ENCODE measurements at regions not wholly inside any gene's neighbourhood (a gene's known extent, or its start where the extent isn't known, plus 50 kb on each side); places are given as distances from the start of the nearest gene placed in this dataset.
"Not testable (repeated sequence)": the region's sequence is repeated elsewhere in the genome, so short reads cannot be mapped to it uniquely, and the experiment has no call there.

GRCh38 chr15:38756441-38756840 lies 191.8 kb upstream of the RASGRP1 start:
- Histone ChIP-seq H3K4me1 (ENCODE audit: control insufficient read depth, insufficient read depth, low read length, poor library complexity, severe bottlenecking) (no peaks in the 10 kb centered on the region), H3K36me3 (ENCODE audit: control insufficient read depth, insufficient read depth, low read length) (no peaks in the 10 kb centered on the region), H3K4me3 (ENCODE audit: insufficient read depth, low read depth, low read length, poor library complexity, severe bottlenecking) (no peak overlapping the region), H3K27ac (ENCODE audit: insufficient read depth, low read length, poor library complexity, severe bottlenecking) (no peak overlapping the region), H3K9me3 (ENCODE audit: control insufficient read depth, low read length) (no peaks in the 10 kb centered on the region), H3K27me3 (replicated peaks; ENCODE audit: control insufficient read depth, insufficient read depth, low read length, poor library complexity, severe bottlenecking) (no peaks in the 10 kb centered on the region)
- no peak for DNase-seq

GRCh38 chr15:38758043-38758442 lies 193.4 kb upstream of the RASGRP1 start:
- Histone ChIP-seq H3K27me3 (replicated peaks; ENCODE audit: control insufficient read depth, insufficient read depth, low read length, poor library complexity, severe bottlenecking) (no peaks in the 10 kb centered on the region), H3K9me3 (ENCODE audit: control insufficient read depth, low read length) (no peaks in the 10 kb centered on the region), H3K4me1 (ENCODE audit: control insufficient read depth, insufficient read depth, low read length, poor library complexity, severe bottlenecking) (no peaks in the 10 kb centered on the region), H3K36me3 (ENCODE audit: control insufficient read depth, insufficient read depth, low read length) (no peaks in the 10 kb centered on the region), H3K4me3 (ENCODE audit: insufficient read depth, low read depth, low read length, poor library complexity, severe bottlenecking) (no peak overlapping the region), H3K27ac (ENCODE audit: insufficient read depth, low read length, poor library complexity, severe bottlenecking) (no peak overlapping the region)
- DNase-seq: no peak

GRCh38 chr15:38761681-38762080 lies 197.1 kb upstream of the RASGRP1 start:
- DNase-seq: no peak
- Histone ChIP-seq H3K4me1 (ENCODE audit: control insufficient read depth, insufficient read depth, low read length, poor library complexity, severe bottlenecking) (no peaks in the 10 kb centered on the region), H3K4me3 (ENCODE audit: insufficient read depth, low read depth, low read length, poor library complexity, severe bottlenecking) (no peak overlapping the region), H3K9me3 (ENCODE audit: control insufficient read depth, low read length) (no peaks in the 10 kb centered on the region), H3K27me3 (replicated peaks; ENCODE audit: control insufficient read depth, insufficient read depth, low read length, poor library complexity, severe bottlenecking) (no peaks in the 10 kb centered on the region), H3K36me3 (ENCODE audit: control insufficient read depth, insufficient read depth, low read length) (no peaks in the 10 kb centered on the region), H3K27ac (ENCODE audit: insufficient read depth, low read length, poor library complexity, severe bottlenecking) (no peak overlapping the region)

- H3K27ac ChIP-seq (ENCODE audit: insufficient read depth, low read length, poor library complexity, severe bottlenecking): no peak overlapping the region
- no peaks in the 10 kb centered on the region for H3K9me3 ChIP-seq (ENCODE audit: control insufficient read depth, low read length)
- no peak for DNase-seq
- H3K36me3 ChIP-seq (ENCODE audit: control insufficient read depth, insufficient read depth, low read length): no peaks in the 10 kb centered on the region
- H3K4me3 ChIP-seq (ENCODE audit: insufficient read depth, low read depth, low read length, poor library complexity, severe bottlenecking): no peak overlapping the region
- H3K27me3 ChIP-seq (replicated peaks; ENCODE audit: control insufficient read depth, insufficient read depth, low read length, poor library complexity, severe bottlenecking): no peaks in the 10 kb centered on the region
- no peaks in the 10 kb centered on the region for H3K4me1 ChIP-seq (ENCODE audit: control insufficient read depth, insufficient read depth, low read length, poor library complexity, severe bottlenecking)
Measured at GRCh38 chr15:38768970-38769369, 204.4 kb upstream of the RASGRP1 start.

GRCh38 chr15:38769492-38769891 lies 204.9 kb upstream of the RASGRP1 start:
- Histone ChIP-seq H3K9me3 (ENCODE audit: control insufficient read depth, low read length) (no peaks in the 10 kb centered on the region), H3K36me3 (ENCODE audit: control insufficient read depth, insufficient read depth, low read length) (no peaks in the 10 kb centered on the region), H3K4me3 (ENCODE audit: insufficient read depth, low read depth, low read length, poor library complexity, severe bottlenecking) (no peak overlapping the region), H3K27me3 (replicated peaks; ENCODE audit: control insufficient read depth, insufficient read depth, low read length, poor library complexity, severe bottlenecking) (no peaks in the 10 kb centered on the region), H3K4me1 (ENCODE audit: control insufficient read depth, insufficient read depth, low read length, poor library complexity, severe bottlenecking) (no peaks in the 10 kb centered on the region), H3K27ac (ENCODE audit: insufficient read depth, low read length, poor library complexity, severe bottlenecking) (no peak overlapping the region)
- no peak for DNase-seq

- H3K4me3 ChIP-seq (ENCODE audit: insufficient read depth, low read depth, low read length, poor library complexity, severe bottlenecking); H3K27me3 ChIP-seq (replicated peaks; ENCODE audit: control insufficient read depth, insufficient read depth, low read length, poor library complexity, severe bottlenecking); H3K36me3 ChIP-seq (ENCODE audit: control insufficient read depth, insufficient read depth, low read length); H3K27ac ChIP-seq (ENCODE audit: insufficient read depth, low read length, poor library complexity, severe bottlenecking); DNase-seq; H3K9me3 ChIP-seq (ENCODE audit: control insufficient read depth, low read length); H3K4me1 ChIP-seq (ENCODE audit: control insufficient read depth, insufficient read depth, low read length, poor library complexity, severe bottlenecking): not testable (repeated sequence)
Measured at GRCh38 chr15:38774076-38774475, 209.5 kb upstream of the RASGRP1 start.

- no peak overlapping the region for H3K4me3 ChIP-seq (ENCODE audit: insufficient read depth, low read depth, low read length, poor library complexity, severe bottlenecking)
- no peaks in the 10 kb centered on the region for H3K4me1 ChIP-seq (ENCODE audit: control insufficient read depth, insufficient read depth, low read length, poor library complexity, severe bottlenecking)
- no peak for DNase-seq
- H3K27ac ChIP-seq (ENCODE audit: insufficient read depth, low read length, poor library complexity, severe bottlenecking): no peak overlapping the region
- no peaks in the 10 kb centered on the region for H3K9me3 ChIP-seq (ENCODE audit: control insufficient read depth, low read length)
- H3K36me3 ChIP-seq (ENCODE audit: control insufficient read depth, insufficient read depth, low read length): no peaks in the 10 kb centered on the region
- H3K27me3 ChIP-seq (replicated peaks; ENCODE audit: control insufficient read depth, insufficient read depth, low read length, poor library complexity, severe bottlenecking): no peaks in the 10 kb centered on the region
Measured at GRCh38 chr15:38781196-38781595, 216.6 kb upstream of the RASGRP1 start.

- no peak for DNase-seq
- Histone ChIP-seq H3K27me3 (replicated peaks; ENCODE audit: control insufficient read depth, insufficient read depth, low read length, poor library complexity, severe bottlenecking) (no peaks in the 10 kb centered on the region), H3K36me3 (ENCODE audit: control insufficient read depth, insufficient read depth, low read length) (no peaks in the 10 kb centered on the region)
Measured at GRCh38 chr15:38782156-38782555, 217.5 kb upstream of the RASGRP1 start.

GRCh38 chr15:38788918-38789317 lies 224.3 kb upstream of the RASGRP1 start:
- H3K4me1 ChIP-seq (ENCODE audit: control insufficient read depth, insufficient read depth, low read length, poor library complexity, severe bottlenecking): no peaks in the 10 kb centered on the region
- H3K36me3 ChIP-seq (ENCODE audit: control insufficient read depth, insufficient read depth, low read length): no peaks in the 10 kb centered on the region
- H3K27me3 ChIP-seq (replicated peaks; ENCODE audit: control insufficient read depth, insufficient read depth, low read length, poor library complexity, severe bottlenecking): no peaks in the 10 kb centered on the region
- no peak overlapping the region for H3K4me3 ChIP-seq (ENCODE audit: insufficient read depth, low read depth, low read length, poor library complexity, severe bottlenecking)
- no peak overlapping the region for H3K27ac ChIP-seq (ENCODE audit: insufficient read depth, low read length, poor library complexity, severe bottlenecking)
- DNase-seq: no peak
- H3K9me3 ChIP-seq (ENCODE audit: control insufficient read depth, low read length): no peaks in the 10 kb centered on the region

More at GRCh38 chr15:38782156-38782555, 217.5 kb upstream of the RASGRP1 start:
- no peak overlapping the region for H3K27ac ChIP-seq (ENCODE audit: insufficient read depth, low read length, poor library complexity, severe bottlenecking)
- H3K4me3 ChIP-seq (ENCODE audit: insufficient read depth, low read depth, low read length, poor library complexity, severe bottlenecking): no peak overlapping the region
- H3K9me3 ChIP-seq (ENCODE audit: control insufficient read depth, low read length): no peaks in the 10 kb centered on the region
- no peaks in the 10 kb centered on the region for H3K4me1 ChIP-seq (ENCODE audit: control insufficient read depth, insufficient read depth, low read length, poor library complexity, severe bottlenecking)

- Histone ChIP-seq H3K4me1 (ENCODE audit: control insufficient read depth, insufficient read depth, low read length, poor library complexity, severe bottlenecking) (no peaks in the 10 kb centered on the region), H3K9me3 (ENCODE audit: control insufficient read depth, low read length) (no peaks in the 10 kb centered on the region), H3K4me3 (ENCODE audit: insufficient read depth, low read depth, low read length, poor library complexity, severe bottlenecking) (no peak overlapping the region), H3K36me3 (ENCODE audit: control insufficient read depth, insufficient read depth, low read length) (no peaks in the 10 kb centered on the region), H3K27ac (ENCODE audit: insufficient read depth, low read length, poor library complexity, severe bottlenecking) (no peak overlapping the region), H3K27me3 (replicated peaks; ENCODE audit: control insufficient read depth, insufficient read depth, low read length, poor library complexity, severe bottlenecking) (no peaks in the 10 kb centered on the region)
- DNase-seq: no peak
Measured at GRCh38 chr15:38789566-38789965, 225.0 kb upstream of the RASGRP1 start.
